ENCODE measurements at regions not wholly inside any gene's neighbourhood (a gene's known extent, or its start where the extent isn't known, plus 50 kb on each side); places are given as distances from the start of the nearest gene placed in this dataset.

- intact Hi-C loops (cut with DNase I; ENCODE audit: low total_unique reads) = no loop called here
- H3K4me1 ChIP-seq = no peaks in the 10 kb centered on the region
- no peaks in the 10 kb centered on the region for H3K36me3 ChIP-seq (ENCODE audit: low read depth, missing control alignments)
- WGBS, 2 donors = 90 to 98% methylated on average over 4 of the region's 4 CpGs
- DNase-seq = no peak
- TF ChIP-seq CTCF (IDR thresholded peaks at IDR 0.05) (no peak), POLR2A (IDR thresholded peaks at IDR 0.05) (no peak)
- H3K27ac ChIP-seq = no peak overlapping the region
- no peaks in the 10 kb centered on the region for H3K27me3 ChIP-seq
- no peak overlapping the region for H3K4me3 ChIP-seq
- no peaks in the 10 kb centered on the region for H3K9me3 ChIP-seq
Measured at GRCh38 chr18:37631422-37631821, 65.8 kb upstream of the CELF4 start.

GRCh38 chr18:37630334-37630733, 64.7 kb upstream of the CELF4 start:
- WGBS, 2 donors = 72 to 98% methylated on average over 2 of the region's 2 CpGs
- intact Hi-C loops (cut with DNase I; ENCODE audit: low total_unique reads) = no loop called here

GRCh38 chr18:37628470-37629220, 63.0 kb upstream of the CELF4 start:
- no peak for TF ChIP-seq CTCF (IDR thresholded peaks at IDR 0.05)
- intact Hi-C loops (cut with DNase I; ENCODE audit: low total_unique reads) = no loop called here
- H3K9me3 ChIP-seq = no peaks in the 10 kb centered on the region
- H3K27me3 ChIP-seq = no peaks in the 10 kb centered on the region
- no peak overlapping the region for H3K27ac ChIP-seq
- no peaks in the 10 kb centered on the region for H3K36me3 ChIP-seq (ENCODE audit: low read depth, missing control alignments)
- no peak for DNase-seq
- H3K4me1 ChIP-seq = no peaks in the 10 kb centered on the region
- 89 to 93% methylated on average over 3 of the region's 3 CpGs for WGBS, 2 donors
- no peak overlapping the region for H3K4me3 ChIP-seq

More at GRCh38 chr18:37630334-37630733, 64.7 kb upstream of the CELF4 start:
- H3K27ac ChIP-seq = no peak overlapping the region
- no peaks in the 10 kb centered on the region for H3K4me1 ChIP-seq
- H3K36me3 ChIP-seq (ENCODE audit: low read depth, missing control alignments) = no peaks in the 10 kb centered on the region
- no peak for DNase-seq
- H3K4me3 ChIP-seq = no peak overlapping the region
- no peaks in the 10 kb centered on the region for H3K27me3 ChIP-seq
- no peak for TF ChIP-seq POLR2A (IDR thresholded peaks at IDR 0.05)
- no peak for TF ChIP-seq CTCF (IDR thresholded peaks at IDR 0.05)
- no peaks in the 10 kb centered on the region for H3K9me3 ChIP-seq

GRCh38 chr18:37624318-37624717, 58.7 kb upstream of the CELF4 start:
- no peaks in the 10 kb centered on the region for H3K36me3 ChIP-seq (ENCODE audit: low read depth, missing control alignments)
- WGBS, 2 donors = 65 to 83% methylated on average over 2 of the region's 2 CpGs
- no peaks in the 10 kb centered on the region for H3K4me1 ChIP-seq
- H3K9me3 ChIP-seq = no peaks in the 10 kb centered on the region
- no peak overlapping the region for H3K27ac ChIP-seq
- intact Hi-C loops (cut with DNase I; ENCODE audit: low total_unique reads) = no loop called here
- H3K27me3 ChIP-seq = no peaks in the 10 kb centered on the region
- no peak overlapping the region for H3K4me3 ChIP-seq
- no peak for DNase-seq
- TF ChIP-seq CTCF (IDR thresholded peaks at IDR 0.05) (no peak), POLR2A (IDR thresholded peaks at IDR 0.05) (no peak)

- Histone ChIP-seq H3K4me1 (no peaks in the 10 kb centered on the region), H3K27me3 (no peaks in the 10 kb centered on the region), H3K27ac (no peak overlapping the region), H3K36me3 (ENCODE audit: low read depth, missing control alignments) (no peaks in the 10 kb centered on the region), H3K9me3 (no peaks in the 10 kb centered on the region), H3K4me3 (no peak overlapping the region)
- intact Hi-C loops (cut with DNase I; ENCODE audit: low total_unique reads) = no loop called here
- WGBS, 2 donors = 89 to 93% methylated on average over 4 of the region's 4 CpGs
- TF ChIP-seq POLR2A (IDR thresholded peaks at IDR 0.05) (no peak), CTCF (IDR thresholded peaks at IDR 0.05) (no peak)
- DNase-seq = no peak
Measured at GRCh38 chr18:37619964-37620363, 54.4 kb upstream of the CELF4 start.

Measured in testis (tissue), 2 donors.